Transverse colon (tissue), 4 donors: ENCODE measurements at regions not wholly inside any gene's neighbourhood (a gene's known extent, or its start where the extent isn't known, plus 50 kb on each side); places are given as distances from the start of the nearest gene placed in this dataset.

Experiments
- DNase-seq: peaks from one replicate; pipeline ENCODE4 v3.0.0-alpha.2; 2019
- H3K27ac ChIP-seq, 4 donors: fragments of 200-600 bp; sonication (generic); 2 replicates each; pipeline ENCODE4 v1.5.1; 2016 to 2018; ENCODE audit warnings: inconsistent platforms in 4 of 4
- H3K27me3 ChIP-seq: fragments of 200-600 bp; sonication (generic); 2 replicates; pipeline ENCODE4 v1.5.1; 2017; ENCODE audit warnings: inconsistent platforms
- H3K36me3 ChIP-seq, 4 donors: fragments of 200-600 bp; sonication (generic); 2 replicates each; pipeline ENCODE4 v1.5.1; 2017 to 2019; ENCODE audit warnings: inconsistent platforms in 4 of 4
- H3K4me1 ChIP-seq, 4 donors: fragments of 200-600 bp; sonication (generic); 2 replicates each; pipeline ENCODE4 v1.5.1; 2017 to 2020; ENCODE audit warnings: inconsistent platforms in 4 of 4
- H3K4me3 ChIP-seq, 4 donors: fragments of 200-600 bp; sonication (generic); 1 replicate in 1 of 4; 2 replicates in 3 of 4; pipeline versions ENCODE4 v1.5.1 to v1.6.1; 2017 to 2019; ENCODE audit warnings: inconsistent platforms in 4 of 4
- H3K9me3 ChIP-seq, 2 donors: fragments of 200-600 bp; sonication (generic); 2 replicates each; pipeline ENCODE4 v1.5.1; 2017 to 2019; ENCODE audit warnings: inconsistent platforms in 2 of 2
- EP300 ChIP-seq: sonication (generic); formaldehyde crosslinking; IDR thresholded peaks from one replicate; pipeline ENCODE4 v1.6.1; 2017; ENCODE audit warnings: antibody characterized with exemption, low read depth
- POLR2A ChIP-seq: fragments of 450-650 bp; IDR thresholded peaks from one replicate; pipeline ENCODE4 v1.6.1; 2016; ENCODE audit warnings: antibody characterized with exemption, mild to moderate bottlenecking, moderate library complexity
- POLR2AphosphoS5 ChIP-seq, 3 donors: sonication (generic); formaldehyde crosslinking; IDR thresholded peaks; one replicate each; pipeline ENCODE4 v1.6.1; 2016; ENCODE audit warnings: antibody characterized with exemption in 3 of 3
- WGBS, 2 donors: methylation state at CpG; one replicate each; pipeline ENCODE4 v1.1.5; 2018; ENCODE audit warnings: low coverage in 1 of 2; 5-methylcytosine and 5-hydroxymethylcytosine counted together
- in situ Hi-C, 4 donors: fragments of 200-750 bp; cut with MboI; loops; one replicate each; pipeline versions ENCODE4 v1.15.0 to v1.15.1; 2017; ENCODE audit warnings: low sequenced_read_pairs in 3 of 4, low pct_ligation_motif_present in 1 of 4, low pct_unique_long_range_greater_than_20kb in 1 of 4
- intact Hi-C: fragments of 100-400 bp; cut with DNase I; formaldehyde crosslinking; loops from one replicate; pipeline ENCODE4 v1.15.1; 2023; ENCODE audit warnings: low total_unique reads
- TF ChIP-seq, protein P1 (sequence below), 5 experiments: fragments of 200-600 bp in 3 of 5; fragments of 450-650 bp in 2 of 5; sonication (generic) in 3 of 5; IDR thresholded peaks; 1 replicate in 2 of 5; 2 replicates in 3 of 5; pipeline ENCODE4 v1.5.1; 2016 to 2017; ENCODE audit warnings: antibody characterized with exemption in 5 of 5, inconsistent platforms in 3 of 5, mild to moderate bottlenecking in 2 of 5, moderate library complexity in 1 of 5

- no peaks in the 10 kb centered on the region for H3K9me3 ChIP-seq
- H3K4me3 ChIP-seq, result no peak overlapping the region
- WGBS, 2 donors, result 39 to 53% methylated on average over 1 of the region's 1 CpG
- no peaks in the 10 kb centered on the region for H3K4me1 ChIP-seq
- no peak overlapping the region for H3K27ac ChIP-seq
- H3K27me3 ChIP-seq, result no peaks in the 10 kb centered on the region
- TF ChIP-seq POLR2AphosphoS5 (IDR thresholded peaks at IDR 0.05), result no peak
- no peak for TF ChIP-seq POLR2A
- TF ChIP-seq, protein P1, sequence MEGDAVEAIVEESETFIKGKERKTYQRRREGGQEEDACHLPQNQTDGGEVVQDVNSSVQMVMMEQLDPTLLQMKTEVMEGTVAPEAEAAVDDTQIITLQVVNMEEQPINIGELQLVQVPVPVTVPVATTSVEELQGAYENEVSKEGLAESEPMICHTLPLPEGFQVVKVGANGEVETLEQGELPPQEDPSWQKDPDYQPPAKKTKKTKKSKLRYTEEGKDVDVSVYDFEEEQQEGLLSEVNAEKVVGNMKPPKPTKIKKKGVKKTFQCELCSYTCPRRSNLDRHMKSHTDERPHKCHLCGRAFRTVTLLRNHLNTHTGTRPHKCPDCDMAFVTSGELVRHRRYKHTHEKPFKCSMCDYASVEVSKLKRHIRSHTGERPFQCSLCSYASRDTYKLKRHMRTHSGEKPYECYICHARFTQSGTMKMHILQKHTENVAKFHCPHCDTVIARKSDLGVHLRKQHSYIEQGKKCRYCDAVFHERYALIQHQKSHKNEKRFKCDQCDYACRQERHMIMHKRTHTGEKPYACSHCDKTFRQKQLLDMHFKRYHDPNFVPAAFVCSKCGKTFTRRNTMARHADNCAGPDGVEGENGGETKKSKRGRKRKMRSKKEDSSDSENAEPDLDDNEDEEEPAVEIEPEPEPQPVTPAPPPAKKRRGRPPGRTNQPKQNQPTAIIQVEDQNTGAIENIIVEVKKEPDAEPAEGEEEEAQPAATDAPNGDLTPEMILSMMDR (IDR thresholded peaks at IDR 0.05), result no peak
- no peak for TF ChIP-seq EP300
- DNase-seq, result no peak
- no peaks in the 10 kb centered on the region for H3K36me3 ChIP-seq
- in situ Hi-C loops, result no loop called here
- intact Hi-C loops, result no loop called here
These were observed 156.6 kb downstream of the PRDM6 start for GRCh38 chr5:123245689-123246088.

- Histone ChIP-seq H3K27ac (no peak overlapping the region), H3K27me3 (no peaks in the 10 kb centered on the region), H3K36me3 (no peaks in the 10 kb centered on the region), H3K4me1 (no peaks in the 10 kb centered on the region), H3K9me3 (no peaks in the 10 kb centered on the region), H3K4me3 (no peak overlapping the region)
- WGBS, 2 donors, result 67 to 71% methylated on average over 2 of the region's 2 CpGs
- in situ Hi-C loops (no loop called here), intact Hi-C loops (no loop called here)
- TF ChIP-seq POLR2A, result no peak
- TF ChIP-seq POLR2AphosphoS5 (IDR thresholded peaks at IDR 0.05), result no peak
- TF ChIP-seq, protein P1 (IDR thresholded peaks at IDR 0.05), result no peak
- TF ChIP-seq EP300, result no peak
- DNase-seq, result no peak
These were observed 155.4 kb downstream of the PRDM6 start for GRCh38 chr5:123244458-123244857.
